ENCODE measurements at regions not wholly inside any gene's neighbourhood (a gene's known extent, or its start where the extent isn't known, plus 50 kb on each side); places are given as distances from the start of the nearest gene placed in this dataset.

DNA sequence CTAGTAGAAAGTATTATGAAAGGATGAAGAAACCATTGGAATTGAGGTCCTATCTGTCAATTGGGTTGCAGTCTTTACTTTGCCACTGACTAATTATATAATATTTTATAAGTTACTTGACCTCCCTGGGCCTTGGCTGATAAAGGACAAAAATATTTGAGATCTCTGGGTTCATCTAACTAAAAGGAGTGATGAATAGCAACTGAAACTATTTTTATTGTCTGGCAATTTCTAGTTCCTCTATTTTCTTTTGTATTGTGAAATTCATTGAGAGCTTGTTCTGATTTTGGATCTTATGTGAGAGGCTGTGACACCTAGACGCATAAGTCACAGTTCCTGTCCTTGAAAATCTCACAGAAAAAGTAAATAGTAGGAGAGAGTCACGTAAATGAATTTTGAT, 415.7 kb upstream of the ATP2B1 start:
- TF ChIP-seq, protein P1, sequence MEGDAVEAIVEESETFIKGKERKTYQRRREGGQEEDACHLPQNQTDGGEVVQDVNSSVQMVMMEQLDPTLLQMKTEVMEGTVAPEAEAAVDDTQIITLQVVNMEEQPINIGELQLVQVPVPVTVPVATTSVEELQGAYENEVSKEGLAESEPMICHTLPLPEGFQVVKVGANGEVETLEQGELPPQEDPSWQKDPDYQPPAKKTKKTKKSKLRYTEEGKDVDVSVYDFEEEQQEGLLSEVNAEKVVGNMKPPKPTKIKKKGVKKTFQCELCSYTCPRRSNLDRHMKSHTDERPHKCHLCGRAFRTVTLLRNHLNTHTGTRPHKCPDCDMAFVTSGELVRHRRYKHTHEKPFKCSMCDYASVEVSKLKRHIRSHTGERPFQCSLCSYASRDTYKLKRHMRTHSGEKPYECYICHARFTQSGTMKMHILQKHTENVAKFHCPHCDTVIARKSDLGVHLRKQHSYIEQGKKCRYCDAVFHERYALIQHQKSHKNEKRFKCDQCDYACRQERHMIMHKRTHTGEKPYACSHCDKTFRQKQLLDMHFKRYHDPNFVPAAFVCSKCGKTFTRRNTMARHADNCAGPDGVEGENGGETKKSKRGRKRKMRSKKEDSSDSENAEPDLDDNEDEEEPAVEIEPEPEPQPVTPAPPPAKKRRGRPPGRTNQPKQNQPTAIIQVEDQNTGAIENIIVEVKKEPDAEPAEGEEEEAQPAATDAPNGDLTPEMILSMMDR (IDR thresholded peaks at IDR 0.05; ENCODE audit: low read length): no peak

DNA sequence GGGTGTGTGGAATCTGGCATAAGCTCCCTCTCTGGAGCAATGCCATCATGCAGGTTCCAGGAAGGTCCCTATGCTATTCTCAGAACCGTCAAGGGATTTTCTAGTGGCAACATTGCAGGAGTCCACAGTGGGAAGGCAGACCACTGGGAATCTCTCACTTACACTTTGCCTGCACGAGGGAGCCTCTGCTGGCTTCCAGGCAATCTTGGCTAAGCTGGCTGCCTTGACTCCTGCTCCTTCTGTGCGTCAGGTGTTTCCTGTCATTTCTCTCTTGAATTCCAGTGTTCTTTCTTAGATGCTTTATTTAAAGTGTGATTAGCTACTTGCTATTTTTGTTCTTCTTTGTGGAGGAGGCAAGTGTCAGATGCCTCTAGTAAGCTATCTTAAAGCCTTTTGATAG, 414.0 kb upstream of the ATP2B1 start:
- H3K4me3 ChIP-seq (ENCODE audit: low read length): no peak overlapping the region
- TF ChIP-seq, protein P1 (IDR thresholded peaks at IDR 0.05; ENCODE audit: low read length): no peak
- TF ChIP-seq EZH2phosphoT487 (IDR thresholded peaks at IDR 0.05; ENCODE audit: low read length) (no peak), EZH2 (optimal IDR thresholded peaks at IDR 0.05; ENCODE audit: low read depth, low read length) (no peak)
- DNase-seq: no peak

More for the DNA sequence above, 415.7 kb upstream of the ATP2B1 start:
- Histone ChIP-seq H3K9me2 (replicated peaks; ENCODE audit: insufficient read depth, low read length) (no peaks in the 10 kb centered on the region), H3K4me1 (ENCODE audit: low read length) (no peaks in the 10 kb centered on the region; the same call in 1 of the 2 replicates), H3K4me3 (ENCODE audit: low read length) (no peak overlapping the region), H3K79me2 (ENCODE audit: low read length) (no peaks in the 10 kb centered on the region), H3K27me3 (replicated peaks; ENCODE audit: insufficient read depth, low read length) (no peaks in the 10 kb centered on the region), H3F3A (ENCODE audit: insufficient read depth, low read length) (no peaks in the 10 kb centered on the region; the same call in 1 of the 2 replicates), H4K20me1 (ENCODE audit: insufficient read depth, low read length) (no peaks in the 10 kb centered on the region), H2AFZ (ENCODE audit: low read length) (no peak overlapping the region), H3K27ac (ENCODE audit: low read length) (peak overlapping the region; percentile 55; the same call in 1 of the 2 replicates), H3K36me3 (replicated peaks; ENCODE audit: insufficient read depth, low read length) (no peaks in the 10 kb centered on the region), H3K9me3 (replicated peaks; ENCODE audit: insufficient read depth, low read length) (no peaks in the 10 kb centered on the region), H3K4me2 (ENCODE audit: low read depth, low read length) (peak overlapping the region; percentile 19; the same call in 1 of the 2 replicates), H3K9ac (ENCODE audit: low read length) (no peak overlapping the region)
- no peak for DNase-seq

DNA sequence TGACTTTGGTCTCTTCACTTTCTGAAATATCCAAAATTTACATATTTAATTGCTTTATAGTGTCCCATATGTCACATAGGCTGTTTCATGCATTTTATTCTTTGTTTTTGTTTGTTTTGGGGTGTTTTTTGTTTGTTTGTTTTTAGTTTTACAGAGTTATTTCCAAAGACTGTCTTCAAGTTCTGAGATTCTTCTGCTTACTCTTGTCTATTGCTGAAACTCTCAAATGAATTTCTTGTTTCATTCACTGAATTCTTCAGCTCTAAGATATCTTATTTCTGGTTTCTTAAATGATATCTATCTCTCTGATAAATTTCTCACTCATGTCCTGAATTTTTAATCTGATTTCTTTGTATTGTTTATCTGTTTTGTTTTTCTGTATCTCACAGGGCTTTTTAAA, 412.0 kb upstream of the ATP2B1 start:
- Histone ChIP-seq H3K27ac (ENCODE audit: low read length) (no peak overlapping the region), H3F3A (ENCODE audit: insufficient read depth, low read length) (no peaks in the 10 kb centered on the region; the same call in 1 of the 2 replicates)

More for the DNA sequence above, 414.0 kb upstream of the ATP2B1 start:
- no peaks in the 10 kb centered on the region for H4K20me1 ChIP-seq (ENCODE audit: insufficient read depth, low read length)
- H3K79me2 ChIP-seq (ENCODE audit: low read length): no peaks in the 10 kb centered on the region
- no peaks in the 10 kb centered on the region for H3K27me3 ChIP-seq (replicated peaks; ENCODE audit: insufficient read depth, low read length)
- no peaks in the 10 kb centered on the region for H3K36me3 ChIP-seq (replicated peaks; ENCODE audit: insufficient read depth, low read length)
- H3K27ac ChIP-seq (ENCODE audit: low read length): no peak overlapping the region
- H3F3A ChIP-seq (ENCODE audit: insufficient read depth, low read length): no peaks in the 10 kb centered on the region; the same call in 1 of the 2 replicates
- H3K9me2 ChIP-seq (replicated peaks; ENCODE audit: insufficient read depth, low read length): no peaks in the 10 kb centered on the region
- no peaks in the 10 kb centered on the region for H3K9me3 ChIP-seq (replicated peaks; ENCODE audit: insufficient read depth, low read length)
- H3K9ac ChIP-seq (ENCODE audit: low read length): no peak overlapping the region
- no peak overlapping the region for H3K4me2 ChIP-seq (ENCODE audit: low read depth, low read length)
- H3K4me1 ChIP-seq (ENCODE audit: low read length): no peaks in the 10 kb centered on the region; the same call in 1 of the 2 replicates
- H2AFZ ChIP-seq (ENCODE audit: low read length): no peak overlapping the region

More for the DNA sequence above, 412.0 kb upstream of the ATP2B1 start:
- no peaks in the 10 kb centered on the region for H4K20me1 ChIP-seq (ENCODE audit: insufficient read depth, low read length)
- no peaks in the 10 kb centered on the region for H3K36me3 ChIP-seq (replicated peaks; ENCODE audit: insufficient read depth, low read length)
- no peaks in the 10 kb centered on the region; the same call in 1 of the 2 replicates for H3K4me1 ChIP-seq (ENCODE audit: low read length)
- no peaks in the 10 kb centered on the region for H3K9me2 ChIP-seq (replicated peaks; ENCODE audit: insufficient read depth, low read length)
- H3K9ac ChIP-seq (ENCODE audit: low read length): no peak overlapping the region
- H3K27me3 ChIP-seq (replicated peaks; ENCODE audit: insufficient read depth, low read length): no peaks in the 10 kb centered on the region
- no peak for DNase-seq
- no peak overlapping the region for H3K4me3 ChIP-seq (ENCODE audit: low read length)
- no peak overlapping the region for H3K4me2 ChIP-seq (ENCODE audit: low read depth, low read length)
- no peaks in the 10 kb centered on the region for H3K9me3 ChIP-seq (replicated peaks; ENCODE audit: insufficient read depth, low read length)
- H3K79me2 ChIP-seq (ENCODE audit: low read length): no peaks in the 10 kb centered on the region
- H2AFZ ChIP-seq (ENCODE audit: low read length): no peak overlapping the region
- TF ChIP-seq, protein P1 (IDR thresholded peaks at IDR 0.05; ENCODE audit: low read length): no peak
- TF ChIP-seq EZH2 (optimal IDR thresholded peaks at IDR 0.05; ENCODE audit: low read depth, low read length): no peak
- TF ChIP-seq EZH2phosphoT487 (IDR thresholded peaks at IDR 0.05; ENCODE audit: low read length): no peak
